ENCODE measurements at regions not wholly inside any gene's neighbourhood (a gene's known extent, or its start where the extent isn't known, plus 50 kb on each side); places are given as distances from the start of the nearest gene placed in this dataset.

DNA sequence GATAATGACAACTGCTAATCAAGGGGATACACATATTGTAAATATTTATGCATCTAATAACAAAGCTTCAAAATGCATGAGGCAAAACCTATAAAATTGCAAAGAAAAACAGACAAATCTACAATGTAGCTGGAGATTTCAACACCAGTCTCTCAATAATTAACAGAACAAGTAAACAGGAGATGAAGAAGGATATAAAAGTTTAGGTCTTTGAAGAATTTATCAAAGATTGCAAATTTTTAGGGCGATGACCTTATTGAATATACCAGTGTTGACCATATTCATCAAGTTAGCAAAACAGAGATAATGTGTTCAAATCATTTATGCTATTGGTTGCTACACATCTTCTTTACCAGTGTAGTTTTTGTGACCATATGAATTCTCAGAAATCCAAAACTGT, 237.8 kb upstream of the SGK1 start:
- no peak for TF ChIP-seq POLR2A (IDR thresholded peaks at IDR 0.05)
- TF ChIP-seq POLR2AphosphoS5 (IDR thresholded peaks at IDR 0.05) = no peak
- TF ChIP-seq, protein P1, sequence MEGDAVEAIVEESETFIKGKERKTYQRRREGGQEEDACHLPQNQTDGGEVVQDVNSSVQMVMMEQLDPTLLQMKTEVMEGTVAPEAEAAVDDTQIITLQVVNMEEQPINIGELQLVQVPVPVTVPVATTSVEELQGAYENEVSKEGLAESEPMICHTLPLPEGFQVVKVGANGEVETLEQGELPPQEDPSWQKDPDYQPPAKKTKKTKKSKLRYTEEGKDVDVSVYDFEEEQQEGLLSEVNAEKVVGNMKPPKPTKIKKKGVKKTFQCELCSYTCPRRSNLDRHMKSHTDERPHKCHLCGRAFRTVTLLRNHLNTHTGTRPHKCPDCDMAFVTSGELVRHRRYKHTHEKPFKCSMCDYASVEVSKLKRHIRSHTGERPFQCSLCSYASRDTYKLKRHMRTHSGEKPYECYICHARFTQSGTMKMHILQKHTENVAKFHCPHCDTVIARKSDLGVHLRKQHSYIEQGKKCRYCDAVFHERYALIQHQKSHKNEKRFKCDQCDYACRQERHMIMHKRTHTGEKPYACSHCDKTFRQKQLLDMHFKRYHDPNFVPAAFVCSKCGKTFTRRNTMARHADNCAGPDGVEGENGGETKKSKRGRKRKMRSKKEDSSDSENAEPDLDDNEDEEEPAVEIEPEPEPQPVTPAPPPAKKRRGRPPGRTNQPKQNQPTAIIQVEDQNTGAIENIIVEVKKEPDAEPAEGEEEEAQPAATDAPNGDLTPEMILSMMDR (IDR thresholded peaks at IDR 0.05 in 8 of 11, conservative IDR thresholded peaks at IDR 0.05 in 3 of 11) = no peak

Data from spleen (tissue), 7 donors.